ENCODE measurements at regions not wholly inside any gene's neighbourhood (a gene's known extent, or its start where the extent isn't known, plus 50 kb on each side); places are given as distances from the start of the nearest gene placed in this dataset.
A peak's percentile ranks its signal among the peaks of the same experiment; 100 is the strongest.

GRCh38 chr15:62612183-62612733, 430.3 kb upstream of the TPM1 start:
- Histone ChIP-seq H3K27me3 (no peaks in the 10 kb centered on the region), H3K4me3 (no peak overlapping the region), H3K4me1 (peaks cover 0 to 13% of the 10 kb centered on the region in 2 donors), H3K9me3 (no peaks in the 10 kb centered on the region), H3K36me3 (no peaks in the 10 kb centered on the region), H3K27ac (peak overlapping the region in 1 of 2 donors; percentile 26)
- no peak for TF ChIP-seq CTCF (IDR thresholded peaks at IDR 0.05)
- intact Hi-C loops (cut with DNase I): no loop called here
- no peak for DNase-seq (ENCODE audit: low spot score in 2 of 2)

GRCh38 chr15:62612771-62613170, 429.8 kb upstream of the TPM1 start:
- TF ChIP-seq CTCF (IDR thresholded peaks at IDR 0.05): no peak

GRCh38 chr15:62616746-62617145, 425.8 kb upstream of the TPM1 start:
- no peak for TF ChIP-seq CTCF (IDR thresholded peaks at IDR 0.05)
- no peak overlapping the region for H3K4me3 ChIP-seq
- DNase-seq (ENCODE audit: low spot score in 2 of 2): no peak
- no peaks in the 10 kb centered on the region for H3K27me3 ChIP-seq
- H3K4me1 ChIP-seq: peaks cover 6 to 11% of the 10 kb centered on the region in 2 donors
- peak overlapping the region in 1 of 2 donors; percentile 36 for H3K27ac ChIP-seq
- no peaks in the 10 kb centered on the region for H3K9me3 ChIP-seq
- no peaks in the 10 kb centered on the region for H3K36me3 ChIP-seq
- intact Hi-C loops (cut with DNase I): no loop called here

More at GRCh38 chr15:62612771-62613170, 429.8 kb upstream of the TPM1 start:
- intact Hi-C loops (cut with DNase I): no loop called here
- H3K4me3 ChIP-seq: no peak overlapping the region
- DNase-seq (ENCODE audit: low spot score in 2 of 2): no peak
- H3K9me3 ChIP-seq: no peaks in the 10 kb centered on the region
- H3K36me3 ChIP-seq: no peaks in the 10 kb centered on the region
- no peaks in the 10 kb centered on the region for H3K27me3 ChIP-seq
- no peak overlapping the region for H3K27ac ChIP-seq
- peaks cover 0 to 15% of the 10 kb centered on the region in 2 donors for H3K4me1 ChIP-seq

- Histone ChIP-seq H3K4me1 (peaks cover 6 to 14% of the 10 kb centered on the region in 2 donors), H3K27ac (peak overlapping the region; percentile 36 to 78), H3K27me3 (no peaks in the 10 kb centered on the region), H3K36me3 (no peaks in the 10 kb centered on the region), H3K4me3 (no peak overlapping the region), H3K9me3 (no peaks in the 10 kb centered on the region)
- intact Hi-C loops (cut with DNase I): no loop called here
- DNase-seq (ENCODE audit: low spot score in 2 of 2): no peak
- no peak for TF ChIP-seq CTCF (IDR thresholded peaks at IDR 0.05)
Measured at GRCh38 chr15:62617741-62618140, 424.8 kb upstream of the TPM1 start.

- Histone ChIP-seq H3K27me3 (no peaks in the 10 kb centered on the region), H3K36me3 (no peaks in the 10 kb centered on the region), H3K9me3 (no peaks in the 10 kb centered on the region), H3K4me1 (peaks cover 6 to 14% of the 10 kb centered on the region in 2 donors), H3K4me3 (no peak overlapping the region), H3K27ac (peak overlapping the region; percentile 36 to 78)
- intact Hi-C loops (cut with DNase I): no loop called here
- peak; percentile 29 to 54 (median 30) for TF ChIP-seq CTCF (IDR thresholded peaks at IDR 0.05)
- DNase-seq (ENCODE audit: low spot score in 2 of 2): no peak
Measured at GRCh38 chr15:62618432-62618831, 424.1 kb upstream of the TPM1 start.

Data from ascending aorta (tissue), 2 donors.